ENCODE measurements at regions not wholly inside any gene's neighbourhood (a gene's known extent, or its start where the extent isn't known, plus 50 kb on each side); places are given as distances from the start of the nearest gene placed in this dataset.

DNA sequence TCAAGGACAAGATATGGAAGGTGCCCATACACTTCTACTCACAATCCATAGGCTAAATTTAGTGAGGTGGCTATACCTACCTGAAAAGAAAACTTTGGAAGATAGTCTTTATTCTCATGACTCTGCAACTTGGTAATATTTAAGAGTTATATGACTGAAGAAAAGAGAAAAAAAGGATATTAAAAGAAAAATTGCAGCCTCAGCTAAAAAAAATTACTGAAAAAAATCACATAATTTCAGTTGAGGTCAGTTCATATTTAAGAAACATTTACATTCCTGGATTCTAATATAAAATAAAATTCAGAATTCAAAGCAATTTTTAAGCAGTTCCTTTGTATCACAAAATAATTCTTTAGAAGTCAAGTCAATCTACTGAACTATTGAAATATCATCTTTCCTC, 166.5 kb downstream of the GABRG1 start:
- TF ChIP-seq NFIC (IDR thresholded peaks at IDR 0.05) (no peak), RAD21 (IDR thresholded peaks at IDR 0.05; ENCODE audit: low read depth) (no peak)

All from Ishikawa (cell line).